H9 (cell line): ENCODE measurements at regions not wholly inside any gene's neighbourhood (a gene's known extent, or its start where the extent isn't known, plus 50 kb on each side); places are given as distances from the start of the nearest gene placed in this dataset.

ENCODE experiments used
- DNase-seq: peaks from one replicate; pipeline ENCODE4 v3.0.0-alpha.2; 2017
- H2AFZ ChIP-seq: one replicate; pipeline ENCODE4 v1.6.1; 2013; ENCODE audit warnings: mild to moderate bottlenecking, low read length, control low read depth, moderate library complexity
- H2AK5ac ChIP-seq: 2 replicates; pipeline ENCODE4 v1.6.1; 2013; ENCODE audit warnings: low read length, control low read depth, mixed read lengths; ENCODE audit not compliant: insufficient read length
- H2BK120ac ChIP-seq: one replicate; pipeline ENCODE4 v1.6.1; 2013; ENCODE audit warnings: low read depth, mild to moderate bottlenecking, low read length, control low read depth, inconsistent platforms; ENCODE audit not compliant: poor library complexity, severe bottlenecking
- H2BK12ac ChIP-seq: 2 replicates; pipeline ENCODE4 v1.6.1; 2013; ENCODE audit warnings: low read length, control low read depth, mixed read lengths, low read depth; ENCODE audit not compliant: insufficient read length
- H2BK15ac ChIP-seq: 2 replicates; pipeline ENCODE4 v1.6.1; 2013; ENCODE audit warnings: low read depth, low read length, control low read depth
- H2BK20ac ChIP-seq: one replicate; pipeline ENCODE4 v1.6.1; 2013; ENCODE audit warnings: low read depth, mild to moderate bottlenecking, low read length, control low read depth, inconsistent platforms; ENCODE audit not compliant: poor library complexity, severe bottlenecking
- H2BK5ac ChIP-seq: 2 replicates; pipeline ENCODE4 v1.6.1; 2013; ENCODE audit warnings: low read length, control low read depth, mixed read lengths; ENCODE audit not compliant: insufficient read length
- H3K14ac ChIP-seq: 2 replicates; pipeline ENCODE4 v1.6.1; 2013; ENCODE audit warnings: low read length, control low read depth; ENCODE audit not compliant: insufficient read depth
- H3K18ac ChIP-seq: 2 replicates; pipeline ENCODE4 v1.6.1; 2013; ENCODE audit warnings: low read depth, mild to moderate bottlenecking, mixed read lengths, low read length, control low read depth; ENCODE audit not compliant: insufficient read length
- H3K23ac ChIP-seq: 2 replicates; pipeline ENCODE4 v1.6.1; 2013; ENCODE audit warnings: low read length, control low read depth, mixed read lengths, low read depth; ENCODE audit not compliant: insufficient read length
- H3K23me2 ChIP-seq: 2 replicates; pipeline ENCODE4 v1.6.1; 2013; ENCODE audit warnings: low read depth, mild to moderate bottlenecking, mixed read lengths, low read length, control low read depth; ENCODE audit not compliant: insufficient read length, poor library complexity, severe bottlenecking
- H3K27ac ChIP-seq: 2 replicates; pipeline ENCODE4 v1.5.1; 2013; ENCODE audit warnings: low read length, control low read depth, mixed read lengths, low read depth; ENCODE audit not compliant: insufficient read length
- H3K27me3 ChIP-seq: 2 replicates; pipeline ENCODE4 v1.6.1; 2013; ENCODE audit warnings: low read length, control low read depth, inconsistent platforms; ENCODE audit not compliant: insufficient read depth
- H3K4ac ChIP-seq: 2 replicates; pipeline ENCODE4 v1.6.1; 2013; ENCODE audit warnings: low read depth, mild to moderate bottlenecking, control low read depth, inconsistent platforms, low read length, moderate library complexity
- H3K4me1 ChIP-seq: 2 replicates; pipeline ENCODE4 v1.6.1; 2013; ENCODE audit warnings: low read length, control low read depth, inconsistent platforms; ENCODE audit not compliant: insufficient read depth
- H3K4me2 ChIP-seq: 2 replicates; pipeline ENCODE4 v1.6.1; 2013; ENCODE audit warnings: low read length, control low read depth, mixed read lengths; ENCODE audit not compliant: insufficient read length, insufficient read depth
- H3K56ac ChIP-seq: 2 replicates; pipeline ENCODE4 v1.6.1; 2013; ENCODE audit warnings: low read depth, mild to moderate bottlenecking, mixed read lengths, low read length, control low read depth; ENCODE audit not compliant: insufficient read length
- H3K79me1 ChIP-seq: 2 replicates; pipeline ENCODE4 v1.6.1; 2013; ENCODE audit warnings: low read depth, mild to moderate bottlenecking, moderate library complexity, low read length, control low read depth, inconsistent platforms; ENCODE audit not compliant: insufficient read depth, poor library complexity, severe bottlenecking
- H3K79me2 ChIP-seq: 2 replicates; pipeline ENCODE4 v1.6.1; 2013; ENCODE audit warnings: low read length, control low read depth, inconsistent platforms; ENCODE audit not compliant: insufficient read depth
- H3K9ac ChIP-seq: 2 replicates; pipeline ENCODE4 v1.6.1; 2013; ENCODE audit warnings: low read length, control low read depth, mixed read lengths; ENCODE audit not compliant: insufficient read length; ENCODE audit errors: extremely low read depth
- H3K9me3 ChIP-seq: one replicate; pipeline ENCODE4 v1.6.1; 2013; ENCODE audit warnings: low read depth, low read length, inconsistent platforms; ENCODE audit not compliant: control insufficient read depth
- H3T11ph ChIP-seq: one replicate; pipeline ENCODE4 v1.6.1; 2013; ENCODE audit warnings: mild to moderate bottlenecking, low read length, control low read depth, inconsistent platforms
- H4K20me1 ChIP-seq: one replicate; pipeline ENCODE4 v1.6.1; 2013; ENCODE audit not compliant: control insufficient read depth, insufficient read length, insufficient read depth
- H4K5ac ChIP-seq: 2 replicates; pipeline ENCODE4 v1.6.1; 2013; ENCODE audit warnings: low read depth, mild to moderate bottlenecking, mixed read lengths, low read length, control low read depth; ENCODE audit not compliant: insufficient read length
- H4K8ac ChIP-seq: replicated peaks from 2 replicates; pipeline ENCODE4 v1.6.1; 2013; ENCODE audit warnings: low read length, control low read depth, mixed read lengths, low read depth; ENCODE audit not compliant: insufficient read length
- H4K91ac ChIP-seq: 2 replicates; pipeline ENCODE4 v1.6.1; 2013; ENCODE audit warnings: low read depth, mild to moderate bottlenecking, moderate library complexity, mixed read lengths, low read length, control low read depth; ENCODE audit not compliant: insufficient read length
- H3K27ac Mint-ChIP-seq, 3 experiments: 2 replicates in 2 of 3; 3 replicates in 1 of 3; pipeline ENCODE4 v1.8.0; 2020 to 2021; ENCODE audit warnings: mixed read lengths in 3 of 3, mild to moderate bottlenecking in 1 of 3, moderate library complexity in 1 of 3
- H3K27me3 Mint-ChIP-seq: 2 replicates; pipeline ENCODE4 v1.8.0; 2021; ENCODE audit warnings: low read depth, mild to moderate bottlenecking, moderate library complexity, mixed read lengths
- H3K36me3 Mint-ChIP-seq, 3 experiments: 2 replicates in 2 of 3; 3 replicates in 1 of 3; pipeline ENCODE4 v1.8.0; 2020 to 2021; ENCODE audit warnings: low read depth in 3 of 3, mixed read lengths in 3 of 3; ENCODE audit not compliant: insufficient read depth in 1 of 3
- H3K4me1 Mint-ChIP-seq, 2 experiments: 2 replicates each; pipeline ENCODE4 v1.8.0; 2020; ENCODE audit warnings: mixed read lengths in 2 of 2
- H3K4me3 Mint-ChIP-seq, 2 experiments: 2 replicates in 1 of 2; 3 replicates in 1 of 2; pipeline ENCODE4 v1.8.0; 2020 to 2021; ENCODE audit warnings: mild to moderate bottlenecking in 2 of 2, mixed read lengths in 2 of 2, moderate library complexity in 1 of 2
- H3K9me3 Mint-ChIP-seq, 2 experiments: 2 replicates in 1 of 2; 3 replicates in 1 of 2; pipeline ENCODE4 v1.8.0; 2020; ENCODE audit warnings: mild to moderate bottlenecking in 2 of 2, mixed read lengths in 2 of 2, moderate library complexity in 1 of 2
- CTCF ChIP-seq: fragments of 200-600 bp; sonication (generic); conservative IDR thresholded peaks from 3 replicates; pipeline ENCODE4 v1.8.0; 2021; ENCODE audit warnings: antibody characterized with exemption, mild to moderate bottlenecking
- WGBS: extraction: QIAGEN DNeasy Blood & Tissue Kit; methylation state at CpG from one replicate; pipeline ENCODE4 v1.1.7; 2013; ENCODE audit warnings: missing lambda C conversion rate, low lambda C conversion rate, mixed read lengths; ENCODE audit not compliant: insufficient read length; ENCODE audit errors: extremely low coverage; 5-methylcytosine and 5-hydroxymethylcytosine counted together

GRCh38 chr20:19017104-19017690 lies 195.2 kb upstream of the SLC24A3 start:
- Histone ChIP-seq H3K79me1 (no peaks in the 10 kb centered on the region), H3K4me1 (no peaks in the 10 kb centered on the region), H3K27me3 (no peaks in the 10 kb centered on the region), H3K23me2 (no peaks in the 10 kb centered on the region), H3K56ac (no peak overlapping the region), H3K23ac (no peak overlapping the region), H3K4me2 (no peak overlapping the region), H2BK5ac (no peak overlapping the region), H2AK5ac (no peak overlapping the region), H3K14ac (no peak overlapping the region; the same call in 1 of the 2 replicates), H4K20me1 (no peaks in the 10 kb centered on the region), H3K9me3 (no peaks in the 10 kb centered on the region), H2BK120ac (no peak overlapping the region), H3T11ph (no peak overlapping the region), H4K8ac (no peak overlapping the region), H3K18ac (no peak overlapping the region), H2BK15ac (no peak overlapping the region), H4K5ac (no peak overlapping the region), H3K9ac (no peak overlapping the region), H4K91ac (no peak overlapping the region), H3K79me2 (no peaks in the 10 kb centered on the region), H3K27ac (no peak overlapping the region), H2BK20ac (no peak overlapping the region), H2BK12ac (no peak overlapping the region), H2AFZ (no peak overlapping the region), H3K4ac (no peak overlapping the region)
- no peak for TF ChIP-seq CTCF
- H3K4me3 Mint-ChIP-seq, result no peak overlapping the region
- WGBS, result no CpG with 5 or more reads among the region's 11 CpGs
- no peak for DNase-seq
- no peaks in the 10 kb centered on the region for H3K9me3 Mint-ChIP-seq
- H3K4me1 Mint-ChIP-seq, result peaks cover 13 to 16% of the 10 kb centered on the region in 2 experiments
- H3K36me3 Mint-ChIP-seq, result no peaks in the 10 kb centered on the region
- no peak overlapping the region for H3K27ac Mint-ChIP-seq
- H3K27me3 Mint-ChIP-seq, result no peaks in the 10 kb centered on the region
